Type B pancreatic cell (in vitro differentiated cells): ENCODE measurements at regions not wholly inside any gene's neighbourhood (a gene's known extent, or its start where the extent isn't known, plus 50 kb on each side); places are given as distances from the start of the nearest gene placed in this dataset.
A peak's percentile ranks its signal among the peaks of the same experiment; 100 is the strongest.
"Not testable (repeated sequence)": the region's sequence is repeated elsewhere in the genome, so short reads cannot be mapped to it uniquely, and the experiment has no call there.

Source experiments
- DNase-seq: peaks from one replicate; pipeline ENCODE4 v3.0.0; 2021; ENCODE audit warnings: mixed read lengths; ENCODE audit not compliant: unreplicated experiment; ENCODE audit errors: extremely low spot score
- H3K27ac Mint-ChIP-seq: 2 replicates; pipeline ENCODE4 v1.8.0; 2021; ENCODE audit warnings: mild to moderate bottlenecking, mixed read lengths
- H3K27me3 Mint-ChIP-seq: 2 replicates; pipeline ENCODE4 v1.8.0; 2021; ENCODE audit warnings: mixed read lengths
- H3K36me3 Mint-ChIP-seq: 2 replicates; pipeline ENCODE4 v1.8.0; 2021; ENCODE audit warnings: mixed read lengths
- H3K4me1 Mint-ChIP-seq: one replicate; pipeline ENCODE4 v1.8.0; 2021; ENCODE audit warnings: mixed read lengths; ENCODE audit not compliant: unreplicated experiment
- H3K4me3 Mint-ChIP-seq: 2 replicates; pipeline ENCODE4 v1.8.0; 2021; ENCODE audit warnings: mild to moderate bottlenecking, mixed read lengths
- H3K9me3 Mint-ChIP-seq: 2 replicates; pipeline ENCODE4 v1.8.0; 2021; ENCODE audit warnings: mixed read lengths
- CTCF ChIP-seq: fragments of 200-600 bp; sonication (generic); conservative IDR thresholded peaks from 2 replicates; pipeline ENCODE4 v1.5.0; 2021; ENCODE audit warnings: antibody characterized with exemption, mild to moderate bottlenecking

- TF ChIP-seq CTCF = no peak
- Mint-ChIP-seq H3K4me1 (peaks cover 13% of the 10 kb centered on the region), H3K36me3 (no peaks in the 10 kb centered on the region), H3K27ac (peak overlapping the region; percentile 9), H3K9me3 (no peaks in the 10 kb centered on the region), H3K27me3 (no peaks in the 10 kb centered on the region), H3K4me3 (no peak overlapping the region)
- no peak for DNase-seq
Observed at GRCh38 chrX:39427906-39428305, 626.6 kb downstream of the MID1IP1 start.

- Mint-ChIP-seq H3K27me3 (no peaks in the 10 kb centered on the region), H3K9me3 (no peaks in the 10 kb centered on the region), H3K36me3 (no peaks in the 10 kb centered on the region), H3K4me1 (peaks cover 13% of the 10 kb centered on the region), H3K27ac (no peak overlapping the region), H3K4me3 (no peak overlapping the region)
- DNase-seq = no peak
- TF ChIP-seq CTCF = no peak
Observed at GRCh38 chrX:39430551-39430950, 629.3 kb downstream of the MID1IP1 start.

GRCh38 chrX:39431893-39432292 is 630.6 kb downstream of the MID1IP1 start:
- H3K9me3 Mint-ChIP-seq = no peaks in the 10 kb centered on the region
- no peak for TF ChIP-seq CTCF
- H3K27me3 Mint-ChIP-seq = no peaks in the 10 kb centered on the region
- DNase-seq = no peak
- H3K36me3 Mint-ChIP-seq = no peaks in the 10 kb centered on the region
- no peak overlapping the region for H3K4me3 Mint-ChIP-seq
- peaks cover 12% of the 10 kb centered on the region for H3K4me1 Mint-ChIP-seq
- no peak overlapping the region for H3K27ac Mint-ChIP-seq

GRCh38 chrX:39434671-39435070 is 633.4 kb downstream of the MID1IP1 start:
- not testable (repeated sequence) for H3K36me3 Mint-ChIP-seq, H3K27me3 Mint-ChIP-seq, H3K9me3 Mint-ChIP-seq, H3K4me3 Mint-ChIP-seq, DNase-seq, H3K27ac Mint-ChIP-seq
- H3K4me1 Mint-ChIP-seq = peaks cover 12% of the 10 kb centered on the region

GRCh38 chrX:39436538-39436937 is 635.3 kb downstream of the MID1IP1 start:
- not testable (repeated sequence) for H3K27me3 Mint-ChIP-seq, H3K9me3 Mint-ChIP-seq, H3K27ac Mint-ChIP-seq, DNase-seq, H3K36me3 Mint-ChIP-seq, H3K4me3 Mint-ChIP-seq
- peaks cover 17% of the 10 kb centered on the region for H3K4me1 Mint-ChIP-seq

- Mint-ChIP-seq H3K9me3 (no peaks in the 10 kb centered on the region), H3K27ac (peak overlapping the region; percentile 35), H3K4me3 (no peak overlapping the region), H3K27me3 (no peaks in the 10 kb centered on the region), H3K4me1 (peaks cover 20% of the 10 kb centered on the region), H3K36me3 (no peaks in the 10 kb centered on the region)
- DNase-seq = no peak
- no peak for TF ChIP-seq CTCF
Observed at GRCh38 chrX:39437670-39438441, 636.6 kb downstream of the MID1IP1 start.
